Stimulated activated CD8-positive, alpha-beta memory T cell treated with anti-CD3 and anti-CD28 coated beads, Interleukin-15, amount 100 ng/mL, for 1 hour (primary cell): ENCODE measurements at regions not wholly inside any gene's neighbourhood (a gene's known extent, or its start where the extent isn't known, plus 50 kb on each side); places are given as distances from the start of the nearest gene placed in this dataset.

Experiments used
- DNase-seq: peaks from one replicate; pipeline ENCODE4 v3.0.0-alpha.2; 2020; ENCODE audit warnings: low read depth

- DNase-seq = no peak
Measured at GRCh38 chr1:56188855-56189254, 390.5 kb downstream of the PLPP3 start.

- DNase-seq = no peak
Measured at GRCh38 chr1:56188221-56188620, 391.1 kb downstream of the PLPP3 start.

DNA sequence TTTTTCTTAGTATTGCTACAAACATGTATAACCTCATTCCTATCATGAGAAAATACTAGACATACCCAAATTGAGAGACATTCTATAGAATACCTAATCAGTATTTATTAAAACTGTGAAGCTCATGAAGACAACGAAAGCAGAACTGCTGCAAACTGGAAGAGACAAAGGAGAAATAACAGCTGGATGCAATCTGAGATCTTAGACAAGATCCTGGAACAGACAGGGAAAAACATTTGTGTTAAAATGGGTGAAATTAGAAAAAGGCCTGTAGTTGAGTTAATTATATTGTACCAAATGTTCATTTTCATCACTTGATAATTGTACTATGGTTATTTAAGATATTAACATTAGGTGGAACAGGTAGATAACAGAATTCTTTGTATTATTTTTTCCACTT, 392.0 kb downstream of the PLPP3 start:
- no peak for DNase-seq

GRCh38 chr1:56185493-56185892, 393.9 kb downstream of the PLPP3 start:
- no peak for DNase-seq

GRCh38 chr1:56183151-56183550, 396.2 kb downstream of the PLPP3 start:
- no peak for DNase-seq

GRCh38 chr1:56180520-56181190, 398.7 kb downstream of the PLPP3 start:
- DNase-seq = no peak

DNA sequence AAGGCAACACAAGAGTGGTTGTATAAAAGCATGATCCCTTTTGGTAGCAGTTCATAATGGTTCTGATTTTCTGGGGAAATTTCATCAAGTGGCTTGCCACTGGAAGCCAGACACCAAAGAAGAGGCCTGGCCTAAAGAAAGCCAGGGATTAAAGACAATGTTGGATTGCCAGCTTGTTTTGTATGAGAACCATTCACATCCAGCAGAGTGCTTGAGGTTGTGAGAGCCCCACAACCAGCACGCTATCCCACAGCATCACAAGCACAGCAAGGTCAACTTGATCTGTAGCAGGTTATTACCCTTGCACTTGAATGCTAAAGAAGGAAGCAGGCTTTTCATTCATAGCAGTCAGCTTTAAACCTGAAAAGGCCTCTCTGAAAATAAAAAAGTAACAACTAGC, 399.8 kb downstream of the PLPP3 start:
- DNase-seq = no peak

GRCh38 chr1:56175211-56175610, 404.2 kb downstream of the PLPP3 start:
- no peak for DNase-seq

- DNase-seq = no peak
Measured at GRCh38 chr1:56174176-56174885, 405.0 kb downstream of the PLPP3 start.

DNA sequence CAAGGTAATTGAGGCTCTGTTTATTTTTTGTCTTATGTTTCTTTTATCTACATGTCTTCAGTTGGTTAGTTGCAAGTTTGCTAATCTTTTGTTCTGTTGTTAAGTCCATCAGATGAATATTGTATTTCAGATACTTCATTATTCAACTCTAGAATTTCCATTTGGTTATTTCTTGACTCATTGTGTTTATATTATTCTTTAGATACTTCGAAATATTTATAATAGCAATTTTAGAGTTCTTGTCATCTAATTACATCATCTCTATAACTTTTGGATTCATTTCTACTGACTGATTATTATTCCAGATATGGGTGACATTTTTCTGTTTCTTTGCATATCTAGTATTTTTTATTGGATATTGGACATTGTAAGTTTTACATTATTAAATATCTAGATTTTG, 405.6 kb downstream of the PLPP3 start:
- DNase-seq = no peak

DNA sequence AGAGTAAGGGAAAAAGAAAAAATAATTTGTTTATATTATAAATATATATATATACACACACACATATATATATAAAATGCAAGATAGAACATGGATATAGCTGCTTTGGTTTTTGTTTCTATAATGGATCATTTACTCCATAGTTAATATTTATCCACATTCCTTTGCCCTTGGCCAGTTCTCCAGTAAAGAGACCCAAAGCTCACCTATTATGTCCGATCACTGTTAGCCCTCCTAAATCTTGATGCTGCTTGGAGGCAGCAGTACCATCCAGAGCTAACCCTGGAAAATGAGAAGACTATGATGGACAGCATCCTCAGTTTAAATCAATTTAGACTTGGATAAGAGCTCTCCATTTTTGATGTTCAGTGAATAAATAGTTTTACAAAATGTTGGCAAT, 407.7 kb downstream of the PLPP3 start:
- no peak for DNase-seq

GRCh38 chr1:56170784-56171320, 408.5 kb downstream of the PLPP3 start:
- no peak for DNase-seq

- no peak for DNase-seq
Measured at GRCh38 chr1:56169856-56170255, 409.5 kb downstream of the PLPP3 start.

- DNase-seq = no peak
Measured at GRCh38 chr1:56168176-56168575, 411.2 kb downstream of the PLPP3 start.

DNA sequence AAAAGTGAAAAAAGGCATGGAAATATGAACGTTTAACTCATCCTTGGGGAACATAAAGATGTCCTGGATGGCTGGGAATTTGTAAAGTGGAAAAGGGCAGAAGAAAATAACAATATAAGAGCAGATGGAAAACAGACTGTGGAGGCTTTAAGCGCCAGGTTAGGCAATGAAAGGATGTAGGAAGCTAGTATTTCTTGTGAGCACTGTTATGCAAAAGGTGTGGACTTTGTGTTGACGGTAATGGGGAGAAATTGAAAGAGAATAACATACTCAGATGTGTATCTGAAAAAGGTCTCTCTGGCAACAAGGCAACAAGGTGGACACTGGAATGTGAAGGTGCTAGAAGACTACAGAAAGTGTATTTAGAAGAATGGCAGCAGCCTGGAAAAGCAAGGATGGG, 411.8 kb downstream of the PLPP3 start:
- no peak for DNase-seq

- DNase-seq = no peak
Measured at GRCh38 chr1:56160773-56161315, 418.5 kb downstream of the PLPP3 start.

- no peak for DNase-seq
Measured at GRCh38 chr1:56156971-56157876, 422.1 kb downstream of the PLPP3 start.

GRCh38 chr1:56153276-56153675, 426.1 kb downstream of the PLPP3 start:
- no peak for DNase-seq

GRCh38 chr1:56152635-56153034, 426.7 kb downstream of the PLPP3 start:
- DNase-seq = no peak

- DNase-seq = no peak
Measured at GRCh38 chr1:56151402-56151801, 428.0 kb downstream of the PLPP3 start.

DNA sequence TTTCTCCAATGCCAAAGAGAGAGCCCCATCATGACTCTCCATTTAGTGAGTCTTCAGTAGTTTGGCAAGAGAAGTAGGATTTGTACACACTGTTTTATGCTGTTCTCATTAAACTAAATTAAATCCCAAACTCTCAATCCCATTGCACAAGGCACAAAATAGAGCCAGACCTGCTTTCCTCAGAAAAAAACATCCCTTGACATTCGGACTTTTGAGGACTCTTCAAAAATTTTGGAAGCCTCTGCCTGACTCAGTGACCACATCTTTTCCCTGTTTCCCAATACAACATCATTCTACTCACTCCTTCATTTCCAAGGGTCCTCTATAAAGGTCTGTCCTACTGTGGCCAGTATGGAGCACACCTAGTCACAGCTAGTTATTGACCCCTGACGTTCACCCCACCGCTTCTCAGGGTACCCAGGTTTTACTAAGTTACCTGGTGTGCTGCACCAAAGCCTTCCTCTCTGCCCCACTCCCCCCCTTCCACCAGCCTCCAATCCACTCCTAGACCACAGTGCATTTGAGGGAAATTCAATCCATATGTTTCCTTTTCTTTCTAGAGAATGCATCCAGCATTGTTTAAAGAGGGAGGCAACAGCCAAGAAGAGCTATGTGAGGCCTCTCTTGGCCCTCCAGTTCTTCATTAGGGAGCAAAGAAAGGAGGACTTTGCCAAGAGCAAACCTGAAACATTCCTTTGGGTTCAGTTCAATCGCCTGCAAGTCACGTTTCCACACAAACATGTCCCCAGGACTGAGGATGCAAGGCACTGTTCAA, 428.7 kb downstream of the PLPP3 start:
- no peak for DNase-seq

GRCh38 chr1:56149761-56150160, 429.6 kb downstream of the PLPP3 start:
- no peak for DNase-seq
